ENCODE measurements at regions not wholly inside any gene's neighbourhood (a gene's known extent, or its start where the extent isn't known, plus 50 kb on each side); places are given as distances from the start of the nearest gene placed in this dataset.
A peak's percentile ranks its signal among the peaks of the same experiment; 100 is the strongest.

DNA sequence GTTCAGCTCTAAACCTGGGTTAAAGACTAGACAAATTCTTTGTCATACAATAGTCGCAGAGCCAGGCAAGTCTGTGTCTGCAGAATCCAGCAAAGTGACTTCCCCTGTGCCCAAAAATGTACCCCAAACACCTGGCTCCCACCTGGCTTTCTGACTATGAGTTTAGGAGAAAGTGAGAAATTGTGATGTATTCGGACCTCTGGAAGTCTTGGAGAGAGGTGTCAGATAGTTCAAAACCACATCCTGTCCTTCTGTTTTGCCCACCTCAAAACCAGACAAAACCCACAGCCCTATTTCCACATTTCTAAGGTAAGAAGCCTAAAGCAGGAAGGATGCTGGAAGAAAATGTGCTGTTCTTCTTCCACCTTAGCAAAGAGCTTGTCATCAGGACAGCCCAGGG is 63.8 kb upstream of the CLMP start:
- DNase-seq (ENCODE audit: low read depth in 1 of 2, low spot score in 1 of 2): no peak

DNA sequence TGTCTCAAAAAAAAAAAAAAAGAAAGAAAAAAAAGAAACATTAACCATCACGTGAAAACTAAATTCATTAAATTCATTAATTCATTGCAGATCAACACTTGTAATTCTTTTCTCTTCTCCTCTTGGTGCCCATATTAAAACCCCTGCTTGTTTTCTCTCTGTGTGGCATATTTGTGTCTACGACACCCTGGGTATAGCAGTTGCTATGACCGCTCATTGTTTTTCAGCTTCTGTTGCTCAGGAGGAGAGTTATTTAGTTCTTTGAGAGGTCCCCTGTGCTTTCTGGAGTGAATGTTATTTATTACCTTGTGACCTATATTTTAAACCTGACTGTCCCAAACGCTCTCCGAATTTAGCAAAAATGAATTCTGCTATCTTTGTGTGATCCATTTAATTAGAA is 62.3 kb upstream of the CLMP start:
- no peak for DNase-seq (ENCODE audit: low read depth in 1 of 2, low spot score in 1 of 2)

DNA sequence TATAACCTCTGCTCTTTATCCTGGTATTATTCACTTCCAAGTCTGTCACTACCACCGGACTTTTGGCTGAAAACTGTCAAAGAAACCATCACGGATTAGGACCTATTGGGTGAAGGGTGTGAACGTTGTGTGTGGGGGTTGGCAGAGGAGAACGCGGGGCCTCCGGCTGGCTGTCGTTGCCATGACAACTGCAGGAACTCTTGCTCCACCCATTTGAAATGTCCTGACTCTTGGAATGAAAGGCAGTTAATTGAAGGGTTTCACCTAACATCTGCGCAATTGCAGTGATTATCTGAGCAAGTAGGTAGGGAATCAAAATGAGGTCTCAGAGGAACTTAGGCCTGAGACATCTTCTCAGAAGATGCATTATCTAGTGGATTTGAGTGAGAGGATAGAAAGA is 60.9 kb upstream of the CLMP start:
- DNase-seq (ENCODE audit: low read depth in 1 of 2, low spot score in 1 of 2): no peak

DNA sequence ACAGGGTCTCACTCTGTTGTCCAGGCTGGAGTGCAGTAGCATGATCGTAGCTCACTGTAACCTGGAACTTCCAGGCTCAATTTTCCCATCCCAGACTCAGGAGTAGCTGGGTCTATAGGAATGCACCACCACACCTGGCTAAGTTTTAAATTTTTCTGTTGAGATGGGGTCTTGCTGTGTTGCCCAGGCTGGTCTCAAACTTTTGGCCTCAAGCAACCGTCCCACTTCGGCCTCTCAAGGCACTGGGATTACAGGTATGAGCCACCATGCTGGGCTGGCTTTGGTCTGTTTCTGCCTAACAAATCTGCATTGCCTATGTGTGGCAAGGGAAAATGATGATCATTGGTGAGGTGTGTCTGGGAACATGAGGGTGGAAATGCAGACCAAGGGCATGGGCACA is 59.3 kb upstream of the CLMP start:
- DNase-seq (ENCODE audit: low read depth in 1 of 2, low spot score in 1 of 2): no peak

DNA sequence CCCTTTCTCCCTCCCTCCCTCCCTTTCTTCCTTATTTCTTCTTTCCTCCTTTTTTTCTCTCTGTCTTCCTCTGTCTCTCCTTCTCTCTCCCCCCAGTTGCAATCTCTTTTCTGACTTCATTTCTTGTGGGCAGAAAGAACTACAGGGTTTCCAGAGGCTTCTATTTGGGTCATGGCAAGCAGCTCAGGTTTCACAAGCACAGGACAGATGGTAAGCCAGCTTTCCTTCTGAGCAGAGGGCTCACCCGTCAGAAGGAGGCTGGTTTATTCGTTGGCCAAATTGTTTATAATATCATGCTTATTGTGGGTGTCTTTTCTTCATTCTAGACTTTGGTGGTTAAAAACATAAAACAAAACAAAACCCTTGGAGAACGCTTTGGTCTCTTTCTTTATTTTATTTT is 58.9 kb upstream of the CLMP start:
- DNase-seq (ENCODE audit: low read depth in 1 of 2, low spot score in 1 of 2): no peak

DNA sequence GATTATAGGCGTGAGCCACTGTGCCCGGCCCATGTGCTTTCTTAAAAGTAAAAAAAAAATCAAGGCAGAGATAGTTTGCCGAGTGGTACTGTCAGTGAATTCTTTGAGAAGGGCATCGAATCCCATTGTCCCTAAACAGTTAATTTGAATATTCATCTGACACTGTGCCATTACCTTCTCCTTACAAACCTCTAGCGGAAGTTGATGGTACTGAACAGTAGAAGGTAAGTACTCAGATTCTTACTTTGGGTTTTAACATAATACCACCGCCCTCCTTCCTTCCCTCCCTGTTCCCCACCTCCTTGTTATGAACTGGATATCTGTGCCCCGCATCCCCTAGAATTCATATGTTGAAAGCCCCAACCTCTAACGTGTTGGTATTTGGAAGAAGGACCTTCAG is 58.2 kb upstream of the CLMP start:
- no peak for DNase-seq (ENCODE audit: low read depth in 1 of 2, low spot score in 1 of 2)

DNA sequence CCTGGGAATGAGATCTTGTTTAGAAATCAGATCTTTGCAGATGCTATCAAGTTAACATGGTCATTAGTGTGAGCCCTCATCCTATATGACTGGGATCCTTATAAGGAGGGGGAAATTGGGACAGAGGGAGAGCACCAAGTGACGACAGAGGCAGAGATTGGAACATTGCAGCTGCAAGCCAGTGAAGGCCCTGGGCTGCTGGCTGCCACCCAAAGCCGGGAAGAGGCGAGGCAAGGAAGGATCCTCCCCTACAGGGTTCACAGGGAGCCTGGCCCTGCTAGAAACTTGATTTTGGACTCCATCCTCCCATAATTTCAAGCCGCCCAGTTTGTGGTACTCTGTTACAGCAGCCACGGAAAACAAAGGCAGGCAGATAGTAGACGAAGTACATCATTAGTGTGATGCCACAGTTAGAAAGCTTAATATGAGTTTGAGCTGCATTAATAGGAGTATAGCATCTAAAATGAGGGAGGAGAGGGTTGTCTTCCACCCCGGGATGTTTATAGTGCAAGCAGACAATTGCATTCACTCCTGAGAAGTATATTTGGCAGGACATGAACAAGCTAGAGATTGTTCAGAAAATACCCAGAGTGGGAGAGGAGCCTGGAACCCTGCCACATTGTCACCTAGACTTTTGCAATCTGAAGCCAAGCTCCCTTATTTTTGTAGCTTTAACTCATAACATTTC is 56.8 kb upstream of the CLMP start:
- DNase-seq (ENCODE audit: low read depth in 1 of 2, low spot score in 1 of 2): no peak

DNA sequence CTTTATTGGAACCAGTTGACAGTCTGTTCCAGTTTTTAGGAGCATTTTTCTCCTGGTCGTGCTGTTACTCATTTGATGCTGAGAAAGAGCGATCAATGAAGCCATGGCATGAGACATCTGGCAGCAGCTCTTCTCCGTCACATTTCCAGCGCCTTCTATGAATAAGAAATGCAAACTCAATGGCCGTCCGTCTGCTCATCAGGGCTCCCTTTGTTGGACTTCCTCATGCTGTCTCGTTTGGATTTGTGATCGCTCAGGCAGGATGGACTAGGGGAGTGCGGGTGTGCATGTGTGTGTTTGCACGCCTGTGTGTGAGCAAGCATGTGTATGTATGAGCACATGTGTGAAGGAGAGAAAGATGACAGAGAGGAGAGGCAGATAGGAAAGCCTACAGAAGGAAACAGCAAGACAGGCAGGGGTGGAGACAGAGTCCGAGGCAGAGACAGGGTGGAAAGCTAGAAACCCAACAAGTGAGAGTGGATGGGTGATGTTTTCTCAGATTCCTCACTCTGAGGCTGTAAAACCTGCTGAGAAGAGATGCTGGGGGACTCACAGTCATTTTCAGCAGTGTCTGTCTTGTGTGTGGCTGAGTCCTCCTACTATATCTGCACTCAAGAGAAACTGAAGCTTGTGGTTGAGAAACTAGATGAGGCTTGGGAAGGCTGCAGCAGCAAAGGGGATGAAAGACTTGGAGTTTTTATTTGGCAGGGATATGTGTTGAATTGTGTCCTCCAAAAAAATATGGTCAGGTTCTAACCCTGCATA is 56.0 kb upstream of the CLMP start:
- no peak for DNase-seq (ENCODE audit: low read depth in 1 of 2, low spot score in 1 of 2)

DNA sequence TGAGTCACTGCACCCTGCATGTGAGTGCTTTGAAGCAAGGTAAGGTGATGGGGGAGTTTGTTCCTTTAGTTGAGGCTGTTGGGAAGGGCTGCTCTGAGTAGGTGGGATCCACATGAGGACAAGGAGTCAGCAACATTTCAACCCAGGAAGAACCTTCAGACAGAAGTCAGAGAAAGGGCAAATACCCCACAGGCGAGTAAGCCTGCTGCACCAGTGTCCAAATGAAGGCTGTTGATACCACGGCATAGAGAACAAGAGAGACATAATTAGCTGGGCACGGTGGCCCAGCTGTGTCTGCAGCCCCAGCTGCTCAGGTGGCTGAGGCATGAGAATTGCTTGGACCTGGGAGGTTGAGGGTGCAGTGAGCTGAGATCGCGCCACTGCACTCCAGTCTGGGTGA is 54.3 kb upstream of the CLMP start:
- no peak for DNase-seq (ENCODE audit: low read depth in 1 of 2, low spot score in 1 of 2)

DNA sequence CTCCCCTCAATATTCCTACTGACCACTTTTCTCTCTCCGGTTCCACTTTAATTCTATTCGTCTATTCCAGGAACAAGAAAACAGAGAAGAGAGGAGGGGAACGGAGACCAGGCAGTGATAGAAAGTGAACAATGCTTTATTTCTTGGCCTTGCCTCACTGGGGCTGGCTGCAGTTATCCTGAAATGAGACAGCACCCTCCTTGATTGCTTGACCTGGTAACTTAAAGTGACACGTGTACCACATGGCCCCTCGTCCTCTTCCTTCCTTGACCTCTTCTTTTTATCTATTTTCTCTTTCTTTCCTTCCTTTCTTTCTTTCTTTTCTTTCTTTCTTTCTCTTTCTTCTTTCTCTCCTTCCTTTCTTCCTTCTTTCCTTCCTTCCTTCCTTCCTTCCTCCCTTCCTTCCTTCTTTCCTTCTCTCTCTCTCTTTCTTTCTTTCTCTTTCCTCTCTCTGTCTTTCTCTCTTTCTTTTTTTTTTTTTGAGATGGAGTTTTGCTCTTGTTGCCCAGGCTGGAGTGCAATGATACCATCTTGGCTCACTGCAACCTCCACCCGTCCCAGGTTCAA is 52.8 kb upstream of the CLMP start:
- no peak for DNase-seq (ENCODE audit: low read depth in 1 of 2, low spot score in 1 of 2)

DNA sequence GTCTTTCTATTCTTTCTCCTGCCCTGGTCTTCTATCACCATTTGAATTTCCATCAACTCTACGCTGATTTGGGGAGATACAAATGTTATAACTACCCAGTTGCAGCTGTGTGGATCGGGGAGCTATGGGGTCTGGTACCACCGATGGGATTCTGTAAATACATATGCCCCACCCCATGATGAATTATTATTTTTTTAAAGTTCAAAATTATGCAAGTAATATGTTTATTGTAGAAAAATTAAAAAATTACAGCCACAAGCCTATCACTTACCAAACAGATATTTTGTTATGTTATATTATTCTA is 52.4 kb upstream of the CLMP start:
- no peak for DNase-seq (ENCODE audit: low read depth in 1 of 2, low spot score in 1 of 2)

DNA sequence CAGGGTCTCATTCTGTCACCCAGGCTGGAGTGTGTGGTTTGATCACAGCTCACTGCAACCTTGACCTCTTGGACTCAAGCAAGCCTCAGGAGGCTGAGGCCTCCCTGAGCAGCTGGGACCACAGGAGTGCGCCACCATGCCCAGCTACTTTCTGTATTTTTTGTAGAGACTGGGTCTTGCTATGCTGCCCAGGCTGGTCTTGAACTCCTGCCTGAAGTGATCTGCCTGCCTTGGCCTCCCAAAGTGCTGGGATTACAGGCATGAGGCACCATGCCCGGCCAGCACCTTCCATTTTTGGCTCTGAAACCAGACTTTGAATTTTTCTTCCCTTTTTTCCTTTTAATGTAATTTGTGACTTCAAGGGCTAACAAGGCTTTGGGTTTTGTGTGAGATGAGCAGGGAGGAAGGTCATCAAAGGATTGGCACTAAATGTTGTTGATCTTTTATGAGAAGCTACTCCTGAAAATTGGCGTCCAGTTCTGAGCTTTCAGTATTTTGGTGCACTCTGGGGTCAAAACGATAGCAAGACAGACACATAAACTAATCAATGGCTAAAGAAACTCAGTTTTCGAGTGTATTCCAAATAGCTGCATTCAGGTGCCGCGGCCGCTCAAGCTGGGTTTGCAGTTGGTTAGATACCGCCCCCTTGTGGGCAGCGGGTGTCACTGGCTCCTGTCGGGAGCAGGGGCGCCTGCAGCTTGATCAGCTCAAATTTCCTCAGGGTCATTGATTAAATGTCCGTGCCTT is 51.9 kb upstream of the CLMP start:
- peak; percentile 68 to 82 for DNase-seq (ENCODE audit: low read depth in 1 of 2, low spot score in 1 of 2)

DNA sequence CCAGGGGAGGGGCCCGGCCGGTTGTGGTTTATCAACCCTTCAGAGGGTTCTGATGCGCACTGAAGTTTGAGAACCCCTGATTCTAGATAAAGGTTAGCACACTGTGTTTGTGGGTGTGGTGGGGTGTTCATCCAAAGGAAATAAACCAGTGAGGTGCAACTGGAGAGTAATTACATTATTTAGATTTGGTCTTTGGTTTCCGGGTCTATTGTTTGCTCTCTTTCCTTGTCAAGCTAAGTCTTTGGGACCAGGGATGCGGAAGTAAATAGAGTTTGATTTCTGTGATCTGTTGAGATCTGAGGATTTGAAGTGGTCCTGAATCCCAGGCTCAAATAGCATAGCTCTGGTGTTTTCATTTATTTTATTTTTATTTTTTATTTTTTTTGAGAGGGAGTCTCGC is 50.5 kb upstream of the CLMP start:
- DNase-seq (ENCODE audit: low read depth in 1 of 2, low spot score in 1 of 2): no peak
